Natural killer cell (primary cell): ENCODE measurements at regions not wholly inside any gene's neighbourhood (a gene's known extent, or its start where the extent isn't known, plus 50 kb on each side); places are given as distances from the start of the nearest gene placed in this dataset.

ENCODE experiments used
- ATAC-seq, 3 donors: fragments of 150-1000 bp in 2 of 3; fragments of 200-7000 bp in 1 of 3; cut with Tn5 transposase; 1 replicate in 1 of 3; 2 replicates in 2 of 3; pipeline ENCODE4 v1.10.0; 2021; ENCODE audit warnings: mild to moderate bottlenecking in 2 of 3, moderate library complexity in 2 of 3
- DNase-seq, 2 donors: peaks; one replicate each; pipeline versions ENCODE4 v3.0.0 to v3.0.0-alpha.2; 2013 to 2021; ENCODE audit warnings: mixed read lengths in 1 of 2
- H3K27ac ChIP-seq: one replicate; pipeline ENCODE4 v1.5.1; 2013; ENCODE audit warnings: mild to moderate bottlenecking, low read length
- H3K27me3 ChIP-seq: one replicate; pipeline ENCODE4 v1.6.1; 2013; ENCODE audit warnings: low read length; ENCODE audit not compliant: control insufficient read depth, insufficient read depth
- H3K36me3 ChIP-seq: one replicate; pipeline ENCODE4 v1.6.1; 2013; ENCODE audit warnings: low read length; ENCODE audit not compliant: control insufficient read depth, insufficient read depth
- H3K4me1 ChIP-seq: one replicate; pipeline ENCODE4 v1.6.1; 2013; ENCODE audit warnings: low read length; ENCODE audit not compliant: control insufficient read depth, insufficient read depth
- H3K4me3 ChIP-seq: one replicate; pipeline ENCODE4 v1.5.1; 2013; ENCODE audit warnings: low read length
- H3K9me3 ChIP-seq: one replicate; pipeline ENCODE4 v1.6.1; 2013; ENCODE audit warnings: low read length; ENCODE audit not compliant: control insufficient read depth, insufficient read depth
- H3K27ac Mint-ChIP-seq, 2 donors: one replicate each; pipeline ENCODE4 v1.8.0; 2022; ENCODE audit warnings: mild to moderate bottlenecking in 2 of 2, mixed read lengths in 2 of 2, moderate library complexity in 1 of 2
- H3K27me3 Mint-ChIP-seq, 2 donors: one replicate each; pipeline ENCODE4 v1.8.0; 2022; ENCODE audit warnings: low read depth in 2 of 2, mixed read lengths in 2 of 2
- H3K36me3 Mint-ChIP-seq: one replicate; pipeline ENCODE4 v1.8.0; 2022; ENCODE audit warnings: mixed read lengths
- H3K4me1 Mint-ChIP-seq, 2 donors: one replicate each; pipeline ENCODE4 v1.8.0; 2022; ENCODE audit warnings: mixed read lengths in 2 of 2
- H3K4me3 Mint-ChIP-seq: one replicate; pipeline ENCODE4 v1.8.0; 2022; ENCODE audit warnings: mild to moderate bottlenecking, moderate library complexity, mixed read lengths
- H3K9me3 Mint-ChIP-seq, 2 donors: one replicate each; pipeline ENCODE4 v1.8.0; 2022; ENCODE audit warnings: mixed read lengths in 2 of 2
- CTCF ChIP-seq: fragments of 200-600 bp; IDR thresholded peaks from one replicate; pipeline ENCODE4 v1.8.0; 2022; ENCODE audit warnings: antibody characterized with exemption
- WGBS: methylation state at CpG from one replicate; pipeline ENCODE4 v1.1.7; 2013; ENCODE audit warnings: missing lambda C conversion rate; ENCODE audit not compliant: insufficient coverage; 5-methylcytosine and 5-hydroxymethylcytosine counted together
- intact Hi-C: fragments of 100-400 bp; cut with micrococcal nuclease; formaldehyde crosslinking; loops from one replicate; pipeline ENCODE4 v1.14.2; 2022

- Mint-ChIP-seq H3K4me3 (no peak overlapping the region), H3K27me3 (no peaks in the 10 kb centered on the region), H3K27ac (no peak overlapping the region), H3K36me3 (no peaks in the 10 kb centered on the region), H3K9me3 (peaks cover 4 to 7% of the 10 kb centered on the region in 2 donors), H3K4me1 (no peaks in the 10 kb centered on the region)
- H3K27me3 ChIP-seq = no peaks in the 10 kb centered on the region
- no peaks in the 10 kb centered on the region for H3K36me3 ChIP-seq
- no peak overlapping the region for H3K4me3 ChIP-seq
- DNase-seq = no peak
- H3K27ac ChIP-seq = no peak overlapping the region
- no peaks in the 10 kb centered on the region for H3K9me3 ChIP-seq
- intact Hi-C loops = no loop called here
- H3K4me1 ChIP-seq = no peaks in the 10 kb centered on the region
- no peak for ATAC-seq
- no peak for TF ChIP-seq CTCF
Observed at GRCh38 chr18:27467073-27467472, 282.0 kb upstream of the CHST9 start.

- no peaks in the 10 kb centered on the region for H3K27me3 Mint-ChIP-seq
- peaks cover 8 to 16% of the 10 kb centered on the region in 2 donors for H3K9me3 Mint-ChIP-seq
- H3K4me3 ChIP-seq = no peak overlapping the region
- no peaks in the 10 kb centered on the region for H3K9me3 ChIP-seq
- 74% methylated on average over 1 of the region's 1 CpG for WGBS
- TF ChIP-seq CTCF = no peak
- no peak overlapping the region for H3K4me3 Mint-ChIP-seq
- H3K27ac Mint-ChIP-seq = no peak overlapping the region
- no peaks in the 10 kb centered on the region for H3K36me3 Mint-ChIP-seq
- no peaks in the 10 kb centered on the region for H3K4me1 ChIP-seq
- intact Hi-C loops = no loop called here
- no peaks in the 10 kb centered on the region for H3K4me1 Mint-ChIP-seq
- DNase-seq (no peak), ATAC-seq (no peak)
- H3K36me3 ChIP-seq = no peaks in the 10 kb centered on the region
- H3K27me3 ChIP-seq = no peaks in the 10 kb centered on the region
- no peak overlapping the region for H3K27ac ChIP-seq
Observed at GRCh38 chr18:27461957-27462356, 276.8 kb upstream of the CHST9 start.

- WGBS = 28% methylated on average over 7 of the region's 7 CpGs
- ATAC-seq (no peak), DNase-seq (no peak)
- no peak for TF ChIP-seq CTCF
- Histone ChIP-seq H3K27me3 (no peaks in the 10 kb centered on the region), H3K36me3 (no peaks in the 10 kb centered on the region), H3K4me3 (no peak overlapping the region), H3K9me3 (peaks cover 7% of the 10 kb centered on the region), H3K27ac (no peak overlapping the region), H3K4me1 (no peaks in the 10 kb centered on the region)
- Mint-ChIP-seq H3K27ac (no peak overlapping the region), H3K9me3 (peaks cover 5 to 7% of the 10 kb centered on the region in 2 donors), H3K36me3 (no peaks in the 10 kb centered on the region), H3K4me1 (no peaks in the 10 kb centered on the region), H3K4me3 (no peak overlapping the region), H3K27me3 (no peaks in the 10 kb centered on the region)
- intact Hi-C loops = no loop called here
Observed at GRCh38 chr18:27449104-27449503, 264.0 kb upstream of the CHST9 start.

- Mint-ChIP-seq H3K27ac (no peak overlapping the region), H3K9me3 (peaks cover 3 to 5% of the 10 kb centered on the region in 2 donors), H3K27me3 (no peaks in the 10 kb centered on the region), H3K36me3 (no peaks in the 10 kb centered on the region), H3K4me3 (no peak overlapping the region), H3K4me1 (no peaks in the 10 kb centered on the region)
- H3K4me1 ChIP-seq = no peaks in the 10 kb centered on the region
- peaks cover 6% of the 10 kb centered on the region for H3K9me3 ChIP-seq
- no peak overlapping the region for H3K27ac ChIP-seq
- DNase-seq (no peak), ATAC-seq (no peak)
- H3K36me3 ChIP-seq = no peaks in the 10 kb centered on the region
- TF ChIP-seq CTCF = no peak
- H3K4me3 ChIP-seq = no peak overlapping the region
- WGBS = 34% methylated on average over 2 of the region's 2 CpGs
- intact Hi-C loops = no loop called here
- H3K27me3 ChIP-seq = no peaks in the 10 kb centered on the region
Observed at GRCh38 chr18:27447930-27448329, 262.8 kb upstream of the CHST9 start.
